HEK293 (cell line): ENCODE measurements at regions not wholly inside any gene's neighbourhood (a gene's known extent, or its start where the extent isn't known, plus 50 kb on each side); places are given as distances from the start of the nearest gene placed in this dataset.

Experiments
- CTCF ChIA-PET: fragments of 350-600 bp; formaldehyde crosslinking; extraction: SDS; loops from one replicate; lab custom pipeline; 2021; ENCODE audit warnings: antibody characterized with exemption; lab: Yijun Ruan, JAX
- POLR2A ChIA-PET: fragments of 300-600 bp; formaldehyde crosslinking; extraction: SDS; loops from one replicate; lab custom pipeline; 2020; ENCODE audit warnings: antibody characterized with exemption, inconsistent platforms; lab: Yijun Ruan, JAX
- H3K27ac ChIP-seq: fragments of 200-500 bp; sonication (Bioruptor generic); 2 replicates; pipeline ENCODE4 v1.5.1; 2014; ENCODE audit warnings: low read depth, low read length, control low read depth, inconsistent platforms; ENCODE audit errors: extremely low read depth
- H3K36me3 ChIP-seq, 2 experiments: fragments of 200-500 bp in 1 of 2; sonication (Bioruptor generic) in 1 of 2; 1 replicate in 1 of 2; 2 replicates in 1 of 2; pipeline ENCODE4 v1.5.1; 2014 to 2017; ENCODE audit warnings: inconsistent platforms in 2 of 2, low read length in 2 of 2; ENCODE audit not compliant: control insufficient read depth in 2 of 2, insufficient read depth in 1 of 2
- H3K4me1 ChIP-seq: fragments of 200-500 bp; sonication (Bioruptor generic); 2 replicates; pipeline ENCODE4 v1.5.1; 2014; ENCODE audit warnings: mild to moderate bottlenecking, low read length, inconsistent platforms; ENCODE audit not compliant: control insufficient read depth, insufficient read depth
- H3K4me3 ChIP-seq: 2 replicates; pipeline ENCODE4 v1.5.1; 2011; ENCODE audit warnings: low read depth, mild to moderate bottlenecking, control low read depth, low read length, moderate library complexity
- H3K9me3 ChIP-seq: fragments of 200-500 bp; sonication (Bioruptor generic); 2 replicates; pipeline ENCODE4 v1.5.1; 2014; ENCODE audit warnings: low read depth, low read length, inconsistent platforms; ENCODE audit not compliant: control insufficient read depth, insufficient read depth
- ELK4 ChIP-seq: IDR thresholded peaks from 2 replicates; pipeline ENCODE4 v1.6.1; 2011; ENCODE audit warnings: mild to moderate bottlenecking, low read depth, low read length, borderline replicate concordance
- GLIS1 ChIP-seq: fragments of 450-650 bp; formaldehyde crosslinking; IDR thresholded peaks from 2 replicates; pipeline ENCODE4 v1.5.1; 2016; ENCODE audit warnings: missing biosample characterization, missing genetic modification characterization
- IKZF3 ChIP-seq: fragments of 450-650 bp; IDR thresholded peaks from 2 replicates; pipeline ENCODE4 v1.5.0; 2018; ENCODE audit warnings: missing biosample characterization, mild to moderate bottlenecking, missing genetic modification characterization, moderate library complexity
- PRDM4 ChIP-seq: fragments of 450-650 bp; formaldehyde crosslinking; IDR thresholded peaks from 2 replicates; pipeline ENCODE4 v1.5.1; 2017; ENCODE audit warnings: missing biosample characterization, missing genetic modification characterization
- SETDB1 ChIP-seq: IDR thresholded peaks from one replicate; pipeline ENCODE4 v1.6.1; 2017; ENCODE audit warnings: mild to moderate bottlenecking, low read length, moderate library complexity, mixed read lengths; ENCODE audit not compliant: insufficient read length
- SP7 ChIP-seq: fragments of 450-650 bp; formaldehyde crosslinking; IDR thresholded peaks from 2 replicates; pipeline ENCODE4 v1.5.1; 2016; ENCODE audit warnings: missing biosample characterization, missing genetic modification characterization
- WT1 ChIP-seq: fragments of 450-650 bp; formaldehyde crosslinking; IDR thresholded peaks from 2 replicates; pipeline ENCODE4 v1.5.1; 2016; ENCODE audit warnings: missing biosample characterization, missing genetic modification characterization
- YY1 ChIP-seq: fragments of 450-650 bp; formaldehyde crosslinking; IDR thresholded peaks from 2 replicates; pipeline ENCODE4 v1.5.1; 2018; ENCODE audit warnings: missing biosample characterization, missing genetic modification characterization
- YY2 ChIP-seq: fragments of 450-650 bp; formaldehyde crosslinking; IDR thresholded peaks from 2 replicates; pipeline ENCODE4 v1.5.1; 2016; ENCODE audit warnings: missing biosample characterization, missing genetic modification characterization
- ZBTB44 ChIP-seq: fragments of 450-650 bp; IDR thresholded peaks from 2 replicates; pipeline ENCODE4 v1.5.1; 2018; ENCODE audit warnings: missing biosample characterization, mild to moderate bottlenecking, missing genetic modification characterization
- ZBTB49 ChIP-seq: fragments of 450-650 bp; formaldehyde crosslinking; IDR thresholded peaks from 2 replicates; pipeline ENCODE4 v1.5.1; 2016; ENCODE audit warnings: missing biosample characterization, missing genetic modification characterization, low read depth
- ZNF157 ChIP-seq: fragments of 450-650 bp; formaldehyde crosslinking; IDR thresholded peaks from 2 replicates; pipeline ENCODE4 v1.5.1; 2016; ENCODE audit warnings: missing biosample characterization, missing genetic modification characterization
- ZNF169 ChIP-seq: fragments of 450-650 bp; formaldehyde crosslinking; IDR thresholded peaks from 2 replicates; pipeline ENCODE4 v1.5.1; 2016; ENCODE audit warnings: missing biosample characterization, missing genetic modification characterization
- ZNF18 ChIP-seq: fragments of 450-650 bp; formaldehyde crosslinking; IDR thresholded peaks from 2 replicates; pipeline ENCODE4 v1.5.1; 2016; ENCODE audit warnings: missing biosample characterization, missing genetic modification characterization
- ZNF239 ChIP-seq: fragments of 450-650 bp; formaldehyde crosslinking; IDR thresholded peaks from 2 replicates; pipeline ENCODE4 v1.5.1; 2016; ENCODE audit warnings: missing biosample characterization, missing genetic modification characterization
- ZNF366 ChIP-seq: fragments of 450-650 bp; formaldehyde crosslinking; conservative IDR thresholded peaks from 2 replicates; pipeline ENCODE4 v1.5.1; 2016; ENCODE audit warnings: missing biosample characterization, missing genetic modification characterization
- ZNF398 ChIP-seq: fragments of 450-650 bp; formaldehyde crosslinking; IDR thresholded peaks from 2 replicates; pipeline ENCODE4 v1.5.1; 2017; ENCODE audit warnings: missing biosample characterization, missing genetic modification characterization
- ZNF555 ChIP-seq: fragments of 450-650 bp; formaldehyde crosslinking; conservative IDR thresholded peaks from 2 replicates; pipeline ENCODE4 v1.5.1; 2017; ENCODE audit warnings: missing biosample characterization, mild to moderate bottlenecking, missing genetic modification characterization, inconsistent platforms
- ZNF629 ChIP-seq: fragments of 450-650 bp; formaldehyde crosslinking; IDR thresholded peaks from 2 replicates; pipeline ENCODE4 v1.5.1; 2017; ENCODE audit warnings: missing biosample characterization, missing genetic modification characterization
- ZNF670 ChIP-seq: fragments of 450-650 bp; formaldehyde crosslinking; IDR thresholded peaks from 2 replicates; pipeline ENCODE4 v1.5.1; 2016; ENCODE audit warnings: missing biosample characterization, missing genetic modification characterization, low read depth
- TF ChIP-seq, protein P1 (sequence below): fragments of 450-650 bp; formaldehyde crosslinking; IDR thresholded peaks from 2 replicates; pipeline ENCODE4 v1.5.1; 2016; ENCODE audit warnings: missing biosample characterization, missing genetic modification characterization

- TF ChIP-seq IKZF3 (tag by site-specific recombination) (no peak), YY2 (tag by site-specific recombination) (no peak), ZNF629 (tag by site-specific recombination) (no peak), ZNF555 (tag by site-specific recombination) (no peak), ZNF169 (tag by site-specific recombination) (no peak), ZNF157 (tag by site-specific recombination) (no peak), ZNF398 (tag by site-specific recombination) (no peak), ZNF18 (tag by site-specific recombination) (no peak), WT1 (tag by site-specific recombination) (no peak), YY1 (tag by site-specific recombination) (no peak), ZBTB49 (tag by site-specific recombination) (no peak), ELK4 (no peak)
- Histone ChIP-seq H3K4me3 (no peak overlapping the region), H3K4me1 (no peaks in the 10 kb centered on the region), H3K27ac (no peak overlapping the region), H3K9me3 (no peaks in the 10 kb centered on the region), H3K36me3 (no peaks in the 10 kb centered on the region)
- ChIA-PET CTCF (no interaction called here), POLR2A (no interaction called here)
Observed at GRCh38 chr20:24089576-24089975, 101.0 kb upstream of the GGTLC1 start.

DNA sequence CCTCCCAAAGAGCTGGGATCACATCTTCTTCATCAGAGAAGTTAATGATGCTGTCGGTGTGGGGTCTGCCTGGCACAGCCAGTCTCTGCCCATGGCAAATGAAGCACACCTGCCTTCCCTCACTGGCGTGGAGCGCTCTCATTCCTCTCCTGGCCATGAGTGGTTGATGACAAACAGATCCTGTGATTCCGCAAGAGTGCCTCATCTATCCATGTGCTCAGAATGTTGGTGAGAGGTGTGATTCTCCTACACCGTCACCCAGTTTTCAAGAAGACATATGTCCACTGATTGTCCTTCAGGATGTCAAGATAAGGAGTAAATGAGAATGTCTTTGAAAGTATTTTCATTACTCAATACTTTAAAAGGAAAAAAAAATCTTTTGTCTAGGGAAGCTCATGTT, 97.5 kb upstream of the GGTLC1 start:
- ChIA-PET POLR2A (no interaction called here), CTCF (interaction anchor here (1.1 kb wide), 1 partner anchor 16 kb away, joined by 5 read pairs; no protein-coding TSS in a partner anchor)
- TF ChIP-seq ZNF239 (no peak), SETDB1 (no peak), ZNF366 (tag by site-specific recombination) (no peak), ZNF670 (tag by site-specific recombination) (no peak), ZBTB44 (tag by site-specific recombination) (no peak), SP7 (no peak), GLIS1 (tag by site-specific recombination) (no peak), PRDM4 (tag by site-specific recombination) (no peak)
- TF ChIP-seq, protein P1, sequence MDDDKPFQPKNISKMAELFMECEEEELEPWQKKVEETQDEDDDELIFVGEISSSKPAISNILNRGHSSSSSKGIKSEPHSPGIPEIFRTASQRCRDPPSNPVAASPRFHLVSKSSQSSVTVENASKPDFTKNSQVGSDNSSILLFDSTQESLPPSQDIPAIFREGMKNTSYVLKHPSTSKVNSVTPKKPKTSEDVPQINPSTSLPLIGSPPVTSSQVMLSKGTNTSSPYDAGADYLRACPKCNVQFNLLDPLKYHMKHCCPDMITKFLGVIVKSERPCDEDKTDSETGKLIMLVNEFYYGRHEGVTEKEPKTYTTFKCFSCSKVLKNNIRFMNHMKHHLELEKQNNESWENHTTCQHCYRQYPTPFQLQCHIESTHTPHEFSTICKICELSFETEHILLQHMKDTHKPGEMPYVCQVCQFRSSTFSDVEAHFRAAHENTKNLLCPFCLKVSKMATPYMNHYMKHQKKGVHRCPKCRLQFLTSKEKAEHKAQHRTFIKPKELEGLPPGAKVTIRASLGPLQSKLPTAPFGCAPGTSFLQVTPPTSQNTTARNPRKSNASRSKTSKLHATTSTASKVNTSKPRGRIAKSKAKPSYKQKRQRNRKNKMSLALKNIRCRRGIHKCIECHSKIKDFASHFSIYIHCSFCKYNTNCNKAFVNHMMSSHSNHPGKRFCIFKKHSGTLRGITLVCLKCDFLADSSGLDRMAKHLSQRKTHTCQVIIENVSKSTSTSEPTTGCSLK: no peak
- no peaks in the 10 kb centered on the region for H3K4me1 ChIP-seq
- H3K27ac ChIP-seq: no peak overlapping the region
- H3K4me3 ChIP-seq: no peak overlapping the region
- no peaks in the 10 kb centered on the region for H3K36me3 ChIP-seq
- no peaks in the 10 kb centered on the region for H3K9me3 ChIP-seq
